GM23338 (cell line): ENCODE measurements at regions not wholly inside any gene's neighbourhood (a gene's known extent, or its start where the extent isn't known, plus 50 kb on each side); places are given as distances from the start of the nearest gene placed in this dataset.
A peak's percentile ranks its signal among the peaks of the same experiment; 100 is the strongest.

Experiments
- ATAC-seq: fragments of 200-7000 bp; cut with Tn5 transposase; 3 replicates; pipeline ENCODE4 v1.9.1; 2020
- DNase-seq: peaks from one replicate; pipeline ENCODE4 v3.0.0-alpha.2; 2015; ENCODE audit warnings: low spot score
- H2AFZ ChIP-seq: fragments of 200-600 bp; sonication (generic); 2 replicates; pipeline ENCODE4 v1.8.0; 2016; ENCODE audit warnings: antibody characterized with exemption, mild to moderate bottlenecking, moderate library complexity
- H3F3A ChIP-seq: fragments of 200-600 bp; sonication (generic); replicated peaks from 2 replicates; pipeline ENCODE4 v1.8.0; 2017; ENCODE audit warnings: antibody characterized with exemption, mixed run types, low read depth
- H3K27ac ChIP-seq: fragments of 200-600 bp; sonication (generic); 2 replicates; pipeline ENCODE4 v1.6.1; 2016; ENCODE audit warnings: low read depth
- H3K27me3 ChIP-seq: fragments of 200-600 bp; sonication (generic); 2 replicates; pipeline ENCODE4 v1.8.0; 2016; ENCODE audit warnings: mild to moderate bottlenecking, mixed run types, moderate library complexity; ENCODE audit not compliant: insufficient read depth
- H3K36me3 ChIP-seq: fragments of 200-600 bp; sonication (generic); 2 replicates; pipeline ENCODE4 v1.8.0; 2016; ENCODE audit warnings: mild to moderate bottlenecking; ENCODE audit not compliant: insufficient read depth
- H3K4me1 ChIP-seq: fragments of 200-600 bp; sonication (generic); 2 replicates; pipeline ENCODE4 v1.8.0; 2016; ENCODE audit warnings: mild to moderate bottlenecking, moderate library complexity; ENCODE audit not compliant: insufficient read depth
- H3K4me2 ChIP-seq: fragments of 200-600 bp; sonication (generic); 2 replicates; pipeline ENCODE4 v1.7.1; 2017; ENCODE audit warnings: mixed run types
- H3K4me3 ChIP-seq: fragments of 200-600 bp; sonication (generic); 2 replicates; pipeline ENCODE4 v1.6.1; 2016; ENCODE audit warnings: mixed run types
- H3K79me2 ChIP-seq: fragments of 200-600 bp; sonication (generic); replicated peaks from 2 replicates; pipeline ENCODE4 v1.8.0; 2017; ENCODE audit warnings: mild to moderate bottlenecking; ENCODE audit not compliant: insufficient read depth
- H3K9me2 ChIP-seq: fragments of 200-600 bp; sonication (generic); 2 replicates; pipeline ENCODE4 v1.8.0; 2017; ENCODE audit not compliant: insufficient read depth
- H4K20me1 ChIP-seq: fragments of 200-600 bp; sonication (generic); replicated peaks from 2 replicates; pipeline ENCODE4 v1.8.0; 2017; ENCODE audit warnings: mild to moderate bottlenecking; ENCODE audit not compliant: insufficient read depth
- H3K27ac Mint-ChIP-seq: 2 replicates; pipeline ENCODE4 v1.8.0; 2020; ENCODE audit warnings: inconsistent platforms, mild to moderate bottlenecking, moderate library complexity, mixed read lengths
- H3K27me3 Mint-ChIP-seq: 3 replicates; pipeline ENCODE4 v1.8.0; 2022; ENCODE audit warnings: low read depth, mild to moderate bottlenecking, moderate library complexity, mixed read lengths, inconsistent platforms; ENCODE audit not compliant: insufficient read depth, poor library complexity
- H3K36me3 Mint-ChIP-seq: 3 replicates; pipeline ENCODE4 v1.8.0; 2021; ENCODE audit warnings: low read depth, mild to moderate bottlenecking, inconsistent platforms, moderate library complexity, mixed read lengths
- H3K4me1 Mint-ChIP-seq: 3 replicates; pipeline ENCODE4 v1.8.0; 2020; ENCODE audit warnings: mild to moderate bottlenecking, inconsistent platforms, mixed read lengths
- H3K4me3 Mint-ChIP-seq: 3 replicates; pipeline ENCODE4 v1.8.0; 2021; ENCODE audit warnings: moderate library complexity, mild to moderate bottlenecking, inconsistent platforms, mixed read lengths
- H3K9me3 Mint-ChIP-seq: 3 replicates; pipeline ENCODE4 v1.8.0; 2020; ENCODE audit warnings: moderate library complexity, mild to moderate bottlenecking, inconsistent platforms, mixed read lengths
- CREB1 ChIP-seq: fragments of 250-450 bp; sonication (Bioruptor Pico); IDR thresholded peaks from 2 replicates; pipeline ENCODE4 v1.5.0; 2020; ENCODE audit warnings: low read depth, mild to moderate bottlenecking, moderate library complexity
- CTCF ChIP-seq, 2 experiments: fragments of 200-600 bp in 1 of 2; sonication (generic) in 1 of 2; conservative IDR thresholded peaks; 2 replicates each; pipeline versions ENCODE4 v1.5.1 to v1.6.1; 2016 to 2017; ENCODE audit warnings: antibody characterized with exemption in 2 of 2, low read depth in 2 of 2, mild to moderate bottlenecking in 2 of 2, moderate library complexity in 1 of 2
- ETS1 ChIP-seq: IDR thresholded peaks from 2 replicates; pipeline ENCODE4 v1.6.1; 2016; ENCODE audit warnings: antibody characterized with exemption
- EZH2 ChIP-seq: fragments of 200-600 bp; sonication (generic); IDR thresholded peaks from one replicate; pipeline ENCODE4 v1.8.0; 2017; ENCODE audit warnings: antibody characterized with exemption, mild to moderate bottlenecking, low read depth; ENCODE audit not compliant: unreplicated experiment
- EZH2phosphoT487 ChIP-seq: fragments of 200-600 bp; sonication (generic); IDR thresholded peaks from one replicate; pipeline ENCODE4 v1.8.1; 2018; ENCODE audit warnings: antibody characterized with exemption; ENCODE audit not compliant: unreplicated experiment
- JUNB ChIP-seq: IDR thresholded peaks from one replicate; pipeline ENCODE4 v1.6.1; 2016; ENCODE audit warnings: antibody characterized with exemption; ENCODE audit not compliant: unreplicated experiment
- NANOG ChIP-seq: IDR thresholded peaks from 2 replicates; pipeline ENCODE4 v1.6.1; 2016; ENCODE audit warnings: antibody characterized with exemption, borderline replicate concordance
- POLR2AphosphoS5 ChIP-seq: IDR thresholded peaks from 2 replicates; pipeline ENCODE4 v1.6.1; 2016; ENCODE audit warnings: antibody characterized with exemption, low read depth
- REST ChIP-seq: IDR thresholded peaks from one replicate; pipeline ENCODE4 v1.6.1; 2018; ENCODE audit warnings: antibody characterized with exemption; ENCODE audit not compliant: unreplicated experiment
- STAT1 ChIP-seq: IDR thresholded peaks from one replicate; pipeline ENCODE4 v1.6.1; 2016; ENCODE audit warnings: antibody characterized with exemption; ENCODE audit not compliant: unreplicated experiment
- ZNF114 ChIP-seq: fragments of 250-450 bp; sonication (Bioruptor Pico); IDR thresholded peaks from 2 replicates; pipeline ENCODE4 v1.5.0; 2020; ENCODE audit warnings: mild to moderate bottlenecking, moderate library complexity
- ZNF331 ChIP-seq: fragments of 250-450 bp; sonication (Bioruptor Pico); IDR thresholded peaks from 2 replicates; pipeline ENCODE4 v1.5.0; 2020; ENCODE audit warnings: low read depth, mild to moderate bottlenecking, moderate library complexity
- ZNF462 ChIP-seq: fragments of 250-450 bp; sonication (Bioruptor Pico); IDR thresholded peaks from 2 replicates; pipeline ENCODE4 v1.5.0; 2020; ENCODE audit warnings: mild to moderate bottlenecking, moderate library complexity

- peaks cover 4% of the 10 kb centered on the region for H3K36me3 Mint-ChIP-seq
- no peak for DNase-seq
These were observed 434.1 kb upstream of the MMS22L start for GRCh38 chr6:97717086-97717485.

More at GRCh38 chr6:97717086-97717485, 434.1 kb upstream of the MMS22L start:
- Mint-ChIP-seq H3K4me3 (no peak overlapping the region), H3K9me3 (peaks cover 4% of the 10 kb centered on the region; the same call in 1 of the 3 replicates), H3K27ac (no peak overlapping the region), H3K27me3 (no peaks in the 10 kb centered on the region), H3K4me1 (0 out of 3 replicates have a peak, but pooled peaks cover 3% of the 10 kb centered on the region)
- no peak overlapping the region for H3K27ac ChIP-seq
- H3K4me2 ChIP-seq: no peak overlapping the region
- no peaks in the 10 kb centered on the region for H3F3A ChIP-seq
- H4K20me1 ChIP-seq: no peaks in the 10 kb centered on the region
- no peaks in the 10 kb centered on the region for H3K27me3 ChIP-seq
- H2AFZ ChIP-seq: peak overlapping the region; percentile 57
- TF ChIP-seq CREB1 (CRISPR knock-in tag) (no peak), EZH2 (no peak), REST (no peak), CTCF (conservative IDR thresholded peaks at IDR 0.05; ENCODE audit: low read depth in 2 of 2) (no peak), ZNF331 (CRISPR knock-in tag) (no peak), NANOG (no peak), EZH2phosphoT487 (no peak), POLR2AphosphoS5 (no peak), ETS1 (no peak), ZNF114 (no peak), STAT1 (no peak), JUNB (no peak), ZNF462 (no peak)
- no peaks in the 10 kb centered on the region for H3K36me3 ChIP-seq
- ATAC-seq: no peak
- no peak overlapping the region for H3K4me3 ChIP-seq
- peaks cover 9% of the 10 kb centered on the region; the same call in 1 of the 2 replicates for H3K9me2 ChIP-seq
- no peaks in the 10 kb centered on the region for H3K79me2 ChIP-seq
- no peaks in the 10 kb centered on the region for H3K4me1 ChIP-seq
